ENCODE measurements at regions not wholly inside any gene's neighbourhood (a gene's known extent, or its start where the extent isn't known, plus 50 kb on each side); places are given as distances from the start of the nearest gene placed in this dataset.

- H3K4me3 ChIP-seq (ENCODE audit: low read depth, low read length) = no peak overlapping the region
- TF ChIP-seq, protein P1, sequence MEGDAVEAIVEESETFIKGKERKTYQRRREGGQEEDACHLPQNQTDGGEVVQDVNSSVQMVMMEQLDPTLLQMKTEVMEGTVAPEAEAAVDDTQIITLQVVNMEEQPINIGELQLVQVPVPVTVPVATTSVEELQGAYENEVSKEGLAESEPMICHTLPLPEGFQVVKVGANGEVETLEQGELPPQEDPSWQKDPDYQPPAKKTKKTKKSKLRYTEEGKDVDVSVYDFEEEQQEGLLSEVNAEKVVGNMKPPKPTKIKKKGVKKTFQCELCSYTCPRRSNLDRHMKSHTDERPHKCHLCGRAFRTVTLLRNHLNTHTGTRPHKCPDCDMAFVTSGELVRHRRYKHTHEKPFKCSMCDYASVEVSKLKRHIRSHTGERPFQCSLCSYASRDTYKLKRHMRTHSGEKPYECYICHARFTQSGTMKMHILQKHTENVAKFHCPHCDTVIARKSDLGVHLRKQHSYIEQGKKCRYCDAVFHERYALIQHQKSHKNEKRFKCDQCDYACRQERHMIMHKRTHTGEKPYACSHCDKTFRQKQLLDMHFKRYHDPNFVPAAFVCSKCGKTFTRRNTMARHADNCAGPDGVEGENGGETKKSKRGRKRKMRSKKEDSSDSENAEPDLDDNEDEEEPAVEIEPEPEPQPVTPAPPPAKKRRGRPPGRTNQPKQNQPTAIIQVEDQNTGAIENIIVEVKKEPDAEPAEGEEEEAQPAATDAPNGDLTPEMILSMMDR (IDR thresholded peaks at IDR 0.05; ENCODE audit: control insufficient read depth, extremely low read depth, insufficient read depth) = no peak
- no peak for DNase-seq (ENCODE audit: low read depth)
Observed at GRCh38 chr4:181757910-181758660, 485.1 kb upstream of the TENM3 start.

DNA sequence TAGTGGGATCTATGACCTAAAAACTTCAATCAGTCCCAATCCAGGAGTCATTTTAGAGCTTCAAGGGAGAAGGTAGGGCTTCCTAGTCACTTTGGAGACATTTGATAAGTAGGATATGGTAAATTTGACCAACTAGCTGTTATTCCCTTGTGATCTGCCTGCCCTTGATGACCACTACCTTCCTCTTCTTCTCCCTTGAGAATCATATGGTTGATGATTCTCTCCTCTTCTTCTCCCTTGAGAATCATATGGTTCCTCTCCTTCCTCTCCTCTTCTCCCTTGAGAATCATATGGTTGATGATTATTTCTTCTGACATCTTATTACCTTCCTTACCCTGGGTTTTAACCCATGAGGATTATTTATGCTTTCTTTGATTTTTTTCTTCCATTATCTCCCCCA is 482.6 kb upstream of the TENM3 start:
- no peak for DNase-seq (ENCODE audit: low read depth)
- TF ChIP-seq, protein P1 (IDR thresholded peaks at IDR 0.05; ENCODE audit: control insufficient read depth, extremely low read depth, insufficient read depth) = no peak
- H3K4me3 ChIP-seq (ENCODE audit: low read depth, low read length) = no peak overlapping the region

GRCh38 chr4:181761156-181761555 is 482.0 kb upstream of the TENM3 start:
- no peak for DNase-seq (ENCODE audit: low read depth)
- no peak overlapping the region for H3K4me3 ChIP-seq (ENCODE audit: low read depth, low read length)
- TF ChIP-seq, protein P1 (IDR thresholded peaks at IDR 0.05; ENCODE audit: control insufficient read depth, extremely low read depth, insufficient read depth) = no peak

DNA sequence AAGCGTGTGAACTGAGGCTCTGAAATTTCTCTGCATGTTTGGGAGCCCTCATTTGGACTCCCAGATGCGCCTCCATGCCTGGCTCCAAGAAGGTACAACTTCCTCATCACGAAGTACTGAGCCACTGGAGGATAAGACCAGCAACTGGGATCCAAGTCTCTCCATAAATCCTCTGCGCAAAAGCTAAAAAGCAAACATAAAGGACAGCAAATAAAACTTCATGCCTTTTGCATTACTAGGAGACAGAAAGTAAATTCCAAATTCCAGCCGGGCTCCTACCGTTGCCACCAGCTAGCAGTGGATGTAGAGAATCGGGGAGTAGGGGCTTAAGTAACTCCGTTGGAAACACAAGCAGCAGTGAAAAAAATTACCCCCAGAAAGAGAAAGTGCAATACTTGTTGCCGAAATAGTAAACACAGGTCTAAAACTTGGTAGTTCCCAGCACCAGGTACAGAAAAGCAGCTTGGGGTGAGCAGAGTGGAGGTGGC is 477.1 kb upstream of the TENM3 start:
- no peak for DNase-seq (ENCODE audit: low read depth)
- TF ChIP-seq, protein P1 (IDR thresholded peaks at IDR 0.05; ENCODE audit: control insufficient read depth, extremely low read depth, insufficient read depth) = no peak
- H3K4me3 ChIP-seq (ENCODE audit: low read depth, low read length) = no peak overlapping the region

- TF ChIP-seq, protein P1 (IDR thresholded peaks at IDR 0.05; ENCODE audit: control insufficient read depth, extremely low read depth, insufficient read depth) = no peak
- H3K4me3 ChIP-seq (ENCODE audit: low read depth, low read length) = no peak overlapping the region
- DNase-seq (ENCODE audit: low read depth) = no peak
Observed at GRCh38 chr4:181770971-181771370, 472.2 kb upstream of the TENM3 start.

DNA sequence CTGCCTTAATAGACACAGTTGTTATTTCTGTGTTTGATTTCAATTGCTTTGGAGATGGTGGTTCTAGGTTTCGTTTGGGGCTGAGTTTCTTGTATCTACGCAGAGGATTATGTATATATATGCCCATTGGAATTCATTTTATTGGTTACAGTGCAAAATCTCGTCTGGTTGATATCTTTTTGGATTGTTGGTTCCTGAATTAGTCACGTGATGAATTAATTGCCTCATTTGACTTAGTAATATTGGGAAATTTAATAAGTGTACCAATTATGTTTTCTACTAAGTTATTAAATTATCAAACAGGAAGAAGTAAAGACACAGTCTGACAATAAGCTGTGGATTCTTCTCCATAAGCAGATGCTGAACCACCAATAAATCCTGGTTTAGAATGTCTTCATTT is 467.9 kb upstream of the TENM3 start:
- no peak overlapping the region for H3K4me3 ChIP-seq (ENCODE audit: low read depth, low read length)
- DNase-seq (ENCODE audit: low read depth) = no peak
- TF ChIP-seq, protein P1 (IDR thresholded peaks at IDR 0.05; ENCODE audit: control insufficient read depth, extremely low read depth, insufficient read depth) = no peak

Measured in LNCaP clone FGC (cell line).